NCI-H1436 treated with DMSO at 0.1 percent for 48 hours (cell line): ENCODE measurements at regions not wholly inside any gene's neighbourhood (a gene's known extent, or its start where the extent isn't known, plus 50 kb on each side); places are given as distances from the start of the nearest gene placed in this dataset.

Experiments used
- DNase-seq: peaks from one replicate; lab custom pipeline; 2025; lab: John Stamatoyannopoulos, UW

GRCh38 chr13:30845297-30846214 is 60.5 kb upstream of the MEDAG start:
- DNase-seq, result no peak

- no peak for DNase-seq
These were observed 59.8 kb upstream of the MEDAG start for GRCh38 chr13:30846311-30846710.

GRCh38 chr13:30846866-30847265 is 59.2 kb upstream of the MEDAG start:
- DNase-seq, result no peak

- no peak for DNase-seq
These were observed 58.3 kb upstream of the MEDAG start for GRCh38 chr13:30847650-30848307.

GRCh38 chr13:30848332-30849027 is 57.6 kb upstream of the MEDAG start:
- DNase-seq, result no peak

- no peak for DNase-seq
These were observed 56.5 kb upstream of the MEDAG start for GRCh38 chr13:30849611-30850010.

GRCh38 chr13:30850204-30850866 is 55.7 kb upstream of the MEDAG start:
- DNase-seq, result no peak

- no peak for DNase-seq
These were observed 55.2 kb upstream of the MEDAG start for GRCh38 chr13:30850867-30851211.

GRCh38 chr13:30851697-30852096 is 54.4 kb upstream of the MEDAG start:
- DNase-seq, result no peak

- no peak for DNase-seq
These were observed 50.5 kb upstream of the MEDAG start for GRCh38 chr13:30855569-30855968.

- no peak for DNase-seq
These were observed 49.9 kb upstream of the MEDAG start for GRCh38 chr13:30856005-30856790.
